Brain microvascular endothelial cell (primary cell): ENCODE measurements at regions not wholly inside any gene's neighbourhood (a gene's known extent, or its start where the extent isn't known, plus 50 kb on each side); places are given as distances from the start of the nearest gene placed in this dataset.

Source experiments
- DNase-seq: peaks from one replicate; pipeline ENCODE4 v3.0.0-alpha.2; 2020
- H3K27ac ChIP-seq: fragments of 250-450 bp; sonication (Bioruptor Pico); 2 replicates; pipeline ENCODE4 v1.5.1; 2020; ENCODE audit warnings: mild to moderate bottlenecking, moderate library complexity
- H3K27me3 ChIP-seq: fragments of 250-450 bp; sonication (Bioruptor Pico); replicated peaks from 2 replicates; pipeline ENCODE4 v1.5.1; 2020; ENCODE audit warnings: mild to moderate bottlenecking
- H3K36me3 ChIP-seq: fragments of 250-450 bp; sonication (Bioruptor Pico); replicated peaks from 2 replicates; pipeline ENCODE4 v1.5.1; 2020; ENCODE audit warnings: mild to moderate bottlenecking
- H3K4me3 ChIP-seq: 2 replicates; pipeline ENCODE4 v1.5.1; 2011; ENCODE audit warnings: low read depth, mild to moderate bottlenecking, control low read depth, low read length, moderate library complexity
- in situ Hi-C: cut with HindIII; loops from 2 replicates; pipeline ENCODE4 v1.10.0; 2017; ENCODE audit warnings: low sequenced_read_pairs, low pct_ligation_motif_present
- TF ChIP-seq, protein P1 (sequence below): IDR thresholded peaks from 2 replicates; pipeline ENCODE4 v1.5.1; 2011; ENCODE audit warnings: low read depth, mild to moderate bottlenecking, moderate library complexity, low read length, control low read depth, inconsistent platforms; ENCODE audit errors: missing control alignments

DNA sequence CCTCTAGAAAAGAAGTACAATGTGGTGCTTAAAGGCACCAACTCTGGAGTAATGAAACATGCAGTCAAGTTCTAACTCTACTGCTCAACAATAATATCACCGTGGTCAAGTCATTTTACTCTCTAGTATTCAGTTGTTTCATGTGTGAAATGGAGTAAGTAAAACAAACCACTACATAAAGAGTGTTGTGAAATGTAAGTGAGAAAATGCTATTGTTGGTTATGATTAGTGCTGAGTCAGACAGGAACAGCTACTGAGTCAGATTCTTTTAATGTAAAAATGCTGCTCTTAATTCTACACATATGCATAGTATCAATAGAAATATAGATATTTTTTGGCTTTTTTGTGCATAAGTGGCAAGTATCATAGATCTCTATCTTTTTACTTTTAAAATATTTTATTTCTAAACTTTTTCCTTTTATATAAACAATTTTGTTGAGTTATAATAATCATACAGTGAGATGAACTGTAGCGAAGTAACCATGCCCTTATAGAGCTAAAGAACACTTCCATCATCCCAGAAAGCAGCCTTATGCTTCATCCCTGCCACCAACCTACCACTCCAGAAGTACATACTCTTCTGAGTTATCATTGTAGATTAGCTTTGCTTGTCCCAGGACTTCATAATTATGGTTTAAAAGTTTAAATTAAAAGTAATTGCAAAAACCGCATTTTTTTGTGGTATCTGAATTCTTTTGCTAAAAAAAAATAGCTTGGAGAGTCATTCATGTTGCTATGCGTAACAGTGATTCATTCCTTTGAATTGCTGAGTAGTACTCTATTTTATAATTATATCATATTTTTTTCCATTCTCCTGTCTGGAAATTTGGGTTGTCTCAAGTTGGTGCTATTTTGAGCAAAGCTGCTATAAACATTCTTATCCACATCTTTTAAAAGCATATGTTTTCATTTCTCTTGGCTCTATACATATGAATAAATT lies 548.2 kb upstream of the CLINT1 start:
- DNase-seq, result no peak

GRCh38 chr5:158398360-158399201 lies 539.6 kb upstream of the CLINT1 start:
- H3K27ac ChIP-seq, result no peak overlapping the region
- in situ Hi-C loops, result no loop called here
- H3K4me3 ChIP-seq, result no peak overlapping the region
- TF ChIP-seq, protein P1, sequence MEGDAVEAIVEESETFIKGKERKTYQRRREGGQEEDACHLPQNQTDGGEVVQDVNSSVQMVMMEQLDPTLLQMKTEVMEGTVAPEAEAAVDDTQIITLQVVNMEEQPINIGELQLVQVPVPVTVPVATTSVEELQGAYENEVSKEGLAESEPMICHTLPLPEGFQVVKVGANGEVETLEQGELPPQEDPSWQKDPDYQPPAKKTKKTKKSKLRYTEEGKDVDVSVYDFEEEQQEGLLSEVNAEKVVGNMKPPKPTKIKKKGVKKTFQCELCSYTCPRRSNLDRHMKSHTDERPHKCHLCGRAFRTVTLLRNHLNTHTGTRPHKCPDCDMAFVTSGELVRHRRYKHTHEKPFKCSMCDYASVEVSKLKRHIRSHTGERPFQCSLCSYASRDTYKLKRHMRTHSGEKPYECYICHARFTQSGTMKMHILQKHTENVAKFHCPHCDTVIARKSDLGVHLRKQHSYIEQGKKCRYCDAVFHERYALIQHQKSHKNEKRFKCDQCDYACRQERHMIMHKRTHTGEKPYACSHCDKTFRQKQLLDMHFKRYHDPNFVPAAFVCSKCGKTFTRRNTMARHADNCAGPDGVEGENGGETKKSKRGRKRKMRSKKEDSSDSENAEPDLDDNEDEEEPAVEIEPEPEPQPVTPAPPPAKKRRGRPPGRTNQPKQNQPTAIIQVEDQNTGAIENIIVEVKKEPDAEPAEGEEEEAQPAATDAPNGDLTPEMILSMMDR, result no peak
- H3K36me3 ChIP-seq, result no peaks in the 10 kb centered on the region
- no peaks in the 10 kb centered on the region for H3K27me3 ChIP-seq
- no peak for DNase-seq

More for the DNA sequence above, 548.2 kb upstream of the CLINT1 start:
- TF ChIP-seq, protein P1, result no peak
- no peak overlapping the region for H3K4me3 ChIP-seq
- H3K27ac ChIP-seq, result peak overlapping the region; percentile 89
- H3K27me3 ChIP-seq, result no peaks in the 10 kb centered on the region
- in situ Hi-C loops, result no loop called here
- H3K36me3 ChIP-seq, result no peaks in the 10 kb centered on the region

- no peaks in the 10 kb centered on the region for H3K36me3 ChIP-seq
- no peaks in the 10 kb centered on the region for H3K27me3 ChIP-seq
- no peak for DNase-seq
- in situ Hi-C loops, result no loop called here
- no peak overlapping the region for H3K4me3 ChIP-seq
- no peak overlapping the region for H3K27ac ChIP-seq
- TF ChIP-seq, protein P1, result no peak
Measured at GRCh38 chr5:158397278-158397677, 538.3 kb upstream of the CLINT1 start.

DNA sequence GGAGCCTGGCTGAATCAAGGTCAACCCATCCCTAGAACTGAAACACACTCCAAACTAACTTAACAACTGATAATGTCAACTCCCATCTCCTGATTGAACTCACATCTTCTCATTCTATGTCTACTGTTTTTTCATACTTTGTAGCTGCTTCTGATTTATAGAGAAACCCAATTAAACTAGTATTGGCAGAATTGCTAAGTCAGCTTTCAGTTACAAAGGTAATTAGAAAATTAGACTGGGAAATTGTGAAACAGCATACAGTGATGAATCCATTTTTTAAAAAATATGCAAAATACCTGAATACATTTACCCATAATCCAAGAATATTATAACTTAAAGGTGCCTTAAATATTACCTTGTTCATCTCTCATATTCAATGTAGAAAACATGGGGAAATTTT lies 535.2 kb upstream of the CLINT1 start:
- H3K4me3 ChIP-seq, result no peak overlapping the region
- no peak for DNase-seq
- no peaks in the 10 kb centered on the region for H3K36me3 ChIP-seq
- H3K27me3 ChIP-seq, result no peaks in the 10 kb centered on the region
- no peak overlapping the region for H3K27ac ChIP-seq
- in situ Hi-C loops, result no loop called here
- TF ChIP-seq, protein P1, result no peak

GRCh38 chr5:158393457-158393856 lies 534.5 kb upstream of the CLINT1 start:
- Histone ChIP-seq H3K4me3 (no peak overlapping the region), H3K27me3 (no peaks in the 10 kb centered on the region), H3K36me3 (no peaks in the 10 kb centered on the region), H3K27ac (no peak overlapping the region)
- in situ Hi-C loops, result no loop called here
- DNase-seq, result no peak
- TF ChIP-seq, protein P1, result no peak
